ENCODE measurements at regions not wholly inside any gene's neighbourhood (a gene's known extent, or its start where the extent isn't known, plus 50 kb on each side); places are given as distances from the start of the nearest gene placed in this dataset.

DNA sequence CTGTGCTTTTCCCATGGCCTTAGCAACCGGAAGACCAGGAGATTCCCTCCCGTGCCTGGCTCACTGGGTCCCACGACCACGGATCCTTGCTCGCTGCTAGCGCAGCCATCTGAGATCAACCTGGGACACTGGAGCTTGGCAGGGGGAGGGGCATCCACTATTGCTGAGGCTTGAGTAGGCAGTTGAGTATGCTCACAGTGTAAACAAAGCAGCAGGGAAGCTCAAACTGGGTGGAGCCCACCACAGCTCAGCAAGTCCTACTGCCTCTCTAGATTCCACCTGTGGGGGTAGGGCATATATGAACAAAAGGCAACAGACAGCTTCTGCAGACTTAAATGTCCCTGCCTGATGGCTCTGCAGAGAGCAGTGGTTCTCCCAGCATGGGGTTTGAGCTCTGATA, 697.0 kb downstream of the SORCS1 start:
- TF ChIP-seq, protein P1, sequence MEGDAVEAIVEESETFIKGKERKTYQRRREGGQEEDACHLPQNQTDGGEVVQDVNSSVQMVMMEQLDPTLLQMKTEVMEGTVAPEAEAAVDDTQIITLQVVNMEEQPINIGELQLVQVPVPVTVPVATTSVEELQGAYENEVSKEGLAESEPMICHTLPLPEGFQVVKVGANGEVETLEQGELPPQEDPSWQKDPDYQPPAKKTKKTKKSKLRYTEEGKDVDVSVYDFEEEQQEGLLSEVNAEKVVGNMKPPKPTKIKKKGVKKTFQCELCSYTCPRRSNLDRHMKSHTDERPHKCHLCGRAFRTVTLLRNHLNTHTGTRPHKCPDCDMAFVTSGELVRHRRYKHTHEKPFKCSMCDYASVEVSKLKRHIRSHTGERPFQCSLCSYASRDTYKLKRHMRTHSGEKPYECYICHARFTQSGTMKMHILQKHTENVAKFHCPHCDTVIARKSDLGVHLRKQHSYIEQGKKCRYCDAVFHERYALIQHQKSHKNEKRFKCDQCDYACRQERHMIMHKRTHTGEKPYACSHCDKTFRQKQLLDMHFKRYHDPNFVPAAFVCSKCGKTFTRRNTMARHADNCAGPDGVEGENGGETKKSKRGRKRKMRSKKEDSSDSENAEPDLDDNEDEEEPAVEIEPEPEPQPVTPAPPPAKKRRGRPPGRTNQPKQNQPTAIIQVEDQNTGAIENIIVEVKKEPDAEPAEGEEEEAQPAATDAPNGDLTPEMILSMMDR (IDR thresholded peaks at IDR 0.05 in 8 of 11, conservative IDR thresholded peaks at IDR 0.05 in 3 of 11): no peak
- TF ChIP-seq POLR2AphosphoS5 (IDR thresholded peaks at IDR 0.05) (no peak), POLR2A (IDR thresholded peaks at IDR 0.05) (no peak)

All from spleen (tissue), 7 donors.